Endothelial cell of umbilical vein (primary cell): ENCODE measurements at regions not wholly inside any gene's neighbourhood (a gene's known extent, or its start where the extent isn't known, plus 50 kb on each side); places are given as distances from the start of the nearest gene placed in this dataset.

Experiments used
- BruUV-seq: library from RNA; stranded (reverse); fragments of 400-500 nt; replicated peaks from 2 replicates; lab custom pipeline; 2021; lab: Mats Ljungman, UMichigan
- CTCF ChIA-PET: fragments of 300-600, 350-600 bp; sonication (Branson Sonifier 250); formaldehyde crosslinking; loops from one replicate; lab custom pipeline; 2021; ENCODE audit warnings: antibody characterized with exemption, inconsistent platforms; lab: Charles Lee
- POLR2A ChIA-PET: fragments of 300-600, 350-600 bp; sonication (Branson Sonifier 250); formaldehyde crosslinking; loops from one replicate; lab custom pipeline; 2021; ENCODE audit warnings: antibody characterized with exemption, inconsistent platforms; lab: Charles Lee
- DNase-seq: peaks from one replicate; pipeline ENCODE4 v3.0.0-alpha.2; 2011; ENCODE audit warnings: low read depth, low spot score
- FAIRE-seq: peaks from 2 replicates; lab custom pipeline; 2011; peaks lifted over from hg19 to GRCh38; lab: Jason Lieb, UNC
- H2AFZ ChIP-seq: 2 replicates; pipeline ENCODE4 v1.6.0; 2012; ENCODE audit warnings: low read depth, low read length, control low read depth, inconsistent platforms
- H3K27ac ChIP-seq: 2 replicates; pipeline ENCODE4 v1.5.1; 2011; ENCODE audit warnings: low read depth, mild to moderate bottlenecking, control low read depth, low read length, moderate library complexity; ENCODE audit not compliant: insufficient read depth
- H3K27me3 ChIP-seq, 2 experiments: 2 replicates each; pipeline versions ENCODE4 v1.6.0 to v1.6.1; 2011; ENCODE audit warnings: low read length in 2 of 2, mixed read lengths in 1 of 2; ENCODE audit not compliant: control insufficient read depth in 2 of 2, insufficient read depth in 2 of 2
- H3K36me3 ChIP-seq, 2 experiments: 2 replicates in 1 of 2; 3 replicates in 1 of 2; pipeline ENCODE4 v1.5.1; 2011; ENCODE audit warnings: low read length in 2 of 2, mild to moderate bottlenecking in 1 of 2, moderate library complexity in 1 of 2; ENCODE audit not compliant: control insufficient read depth in 2 of 2, insufficient read depth in 2 of 2; ENCODE audit errors: extremely low read depth in 1 of 2
- H3K4me1 ChIP-seq: 3 replicates; pipeline ENCODE4 v1.5.1; 2011; ENCODE audit warnings: mild to moderate bottlenecking, low read length; ENCODE audit not compliant: control insufficient read depth, insufficient read depth; ENCODE audit errors: extremely low read depth
- H3K4me2 ChIP-seq: 2 replicates; pipeline ENCODE4 v1.6.1; 2011; ENCODE audit warnings: low read length, control low read depth, mixed read lengths; ENCODE audit not compliant: insufficient read depth
- H3K4me3 ChIP-seq, 3 experiments: fragments of 200-600 bp in 1 of 3; sonication (generic), shearing (Covaris generic) in 1 of 3; replicated peaks in 1 of 3; 2 replicates each; pipeline ENCODE4 v1.5.1; 2011 to 2016; ENCODE audit warnings: control low read depth in 3 of 3, low read length in 3 of 3, mild to moderate bottlenecking in 2 of 3, inconsistent platforms in 1 of 3, low read depth in 1 of 3, moderate library complexity in 1 of 3; ENCODE audit not compliant: insufficient read depth in 1 of 3
- H3K79me2 ChIP-seq: 2 replicates; pipeline ENCODE4 v1.6.0; 2012; ENCODE audit warnings: low read length, inconsistent platforms; ENCODE audit not compliant: control insufficient read depth, insufficient read depth
- H3K9ac ChIP-seq: replicated peaks from 2 replicates; pipeline ENCODE3; 2011; ENCODE audit warnings: low read length, control low read depth; ENCODE audit not compliant: insufficient read depth; ENCODE audit errors: extremely low read depth
- H3K9me1 ChIP-seq: replicated peaks from 3 replicates; pipeline ENCODE4 v1.6.0; 2011; ENCODE audit warnings: mild to moderate bottlenecking, low read length; ENCODE audit not compliant: control insufficient read depth, insufficient read depth; ENCODE audit errors: extremely low read depth
- H3K9me3 ChIP-seq: replicated peaks from 2 replicates; pipeline ENCODE4 v1.5.1; 2012; ENCODE audit warnings: low read length, inconsistent platforms; ENCODE audit not compliant: control insufficient read depth, insufficient read depth
- H4K20me1 ChIP-seq: replicated peaks from 2 replicates; pipeline ENCODE3; 2011; ENCODE audit warnings: mild to moderate bottlenecking, low read length; ENCODE audit not compliant: control insufficient read depth, insufficient read depth; ENCODE audit errors: extremely low read depth
- EZH2 ChIP-seq: IDR thresholded peaks from 2 replicates; pipeline ENCODE4 v1.6.1; 2012; ENCODE audit warnings: borderline replicate concordance, low read depth, mild to moderate bottlenecking, moderate library complexity, low read length, inconsistent platforms; ENCODE audit not compliant: severe bottlenecking
- GATA2 ChIP-seq: IDR thresholded peaks from 2 replicates; pipeline ENCODE4 v1.7.0; 2011; ENCODE audit warnings: low read depth, mild to moderate bottlenecking, moderate library complexity, mixed read lengths, low read length; ENCODE audit not compliant: insufficient read length, insufficient read depth
- MYC ChIP-seq: IDR thresholded peaks from one replicate; pipeline ENCODE4 v1.6.1; 2011; ENCODE audit warnings: mild to moderate bottlenecking, low read depth, low read length
- POLR2A ChIP-seq: IDR thresholded peaks from 2 replicates; pipeline ENCODE4 v1.6.1; 2012; ENCODE audit warnings: low read depth, mild to moderate bottlenecking, control low read depth, low read length
- POLR2AphosphoS5 ChIP-seq: IDR thresholded peaks from 2 replicates; pipeline ENCODE4 v1.6.1; 2012; ENCODE audit warnings: low read depth, mild to moderate bottlenecking, control low read depth, low read length, moderate library complexity; ENCODE audit not compliant: insufficient read depth
- dilution Hi-C: fragments of 300-500 bp; cut with MboI; formaldehyde crosslinking; loops from one replicate; pipeline ENCODE4 v1.15.0; 2019; ENCODE audit warnings: low sequenced_read_pairs; ENCODE audit not compliant: extremely low pct_ligation_motif_present
- intact Hi-C: fragments of 100-400 bp; cut with micrococcal nuclease; formaldehyde crosslinking; loops from one replicate; pipeline ENCODE4 v1.10.0; 2022
- TF ChIP-seq, protein P1 (sequence below), 2 donors: IDR thresholded peaks; 1 replicate in 1 of 2; 2 replicates in 1 of 2; pipeline ENCODE4 v1.5.1; 2011; ENCODE audit warnings: low read length in 2 of 2, mild to moderate bottlenecking in 2 of 2, moderate library complexity in 2 of 2, control low read depth in 1 of 2, inconsistent platforms in 1 of 2, low read depth in 1 of 2; ENCODE audit not compliant: insufficient read depth in 1 of 2; ENCODE audit errors: extremely low read depth in 1 of 2
- TF ChIP-seq, protein P2 (sequence below): IDR thresholded peaks from 2 replicates; pipeline ENCODE4 v1.6.1; 2011; ENCODE audit not compliant: insufficient read depth, insufficient read length

- ChIA-PET CTCF (no interaction called here), POLR2A (no interaction called here)
- dilution Hi-C loops: no loop called here
- H3K9ac ChIP-seq: no peak overlapping the region
- no peak overlapping the region for H3K27ac ChIP-seq
- TF ChIP-seq POLR2A (no peak), EZH2 (no peak), MYC (no peak), GATA2 (no peak), POLR2AphosphoS5 (no peak)
- TF ChIP-seq, protein P1, sequence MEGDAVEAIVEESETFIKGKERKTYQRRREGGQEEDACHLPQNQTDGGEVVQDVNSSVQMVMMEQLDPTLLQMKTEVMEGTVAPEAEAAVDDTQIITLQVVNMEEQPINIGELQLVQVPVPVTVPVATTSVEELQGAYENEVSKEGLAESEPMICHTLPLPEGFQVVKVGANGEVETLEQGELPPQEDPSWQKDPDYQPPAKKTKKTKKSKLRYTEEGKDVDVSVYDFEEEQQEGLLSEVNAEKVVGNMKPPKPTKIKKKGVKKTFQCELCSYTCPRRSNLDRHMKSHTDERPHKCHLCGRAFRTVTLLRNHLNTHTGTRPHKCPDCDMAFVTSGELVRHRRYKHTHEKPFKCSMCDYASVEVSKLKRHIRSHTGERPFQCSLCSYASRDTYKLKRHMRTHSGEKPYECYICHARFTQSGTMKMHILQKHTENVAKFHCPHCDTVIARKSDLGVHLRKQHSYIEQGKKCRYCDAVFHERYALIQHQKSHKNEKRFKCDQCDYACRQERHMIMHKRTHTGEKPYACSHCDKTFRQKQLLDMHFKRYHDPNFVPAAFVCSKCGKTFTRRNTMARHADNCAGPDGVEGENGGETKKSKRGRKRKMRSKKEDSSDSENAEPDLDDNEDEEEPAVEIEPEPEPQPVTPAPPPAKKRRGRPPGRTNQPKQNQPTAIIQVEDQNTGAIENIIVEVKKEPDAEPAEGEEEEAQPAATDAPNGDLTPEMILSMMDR (IDR thresholded peaks at IDR 0.05; ENCODE audit: extremely low read depth in 1 of 2, insufficient read depth in 1 of 2, low read depth in 1 of 2, low read length in 2 of 2): no peak
- TF ChIP-seq, protein P2, sequence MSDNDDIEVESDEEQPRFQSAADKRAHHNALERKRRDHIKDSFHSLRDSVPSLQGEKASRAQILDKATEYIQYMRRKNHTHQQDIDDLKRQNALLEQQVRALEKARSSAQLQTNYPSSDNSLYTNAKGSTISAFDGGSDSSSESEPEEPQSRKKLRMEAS: no peak
- H4K20me1 ChIP-seq: no peaks in the 10 kb centered on the region
- H3K36me3 ChIP-seq: no peaks in the 10 kb centered on the region
- H3K27me3 ChIP-seq: no peaks in the 10 kb centered on the region
- no peak for FAIRE-seq
- no peaks in the 10 kb centered on the region for H3K4me1 ChIP-seq
- H3K79me2 ChIP-seq: no peaks in the 10 kb centered on the region
- no TSS peak for BruUV-seq
- intact Hi-C loops: no loop called here
- H2AFZ ChIP-seq: no peak overlapping the region
- no peaks in the 10 kb centered on the region for H3K9me3 ChIP-seq
- H3K4me2 ChIP-seq: no peak overlapping the region
- DNase-seq: no peak
- H3K9me1 ChIP-seq: no peaks in the 10 kb centered on the region
- no peak overlapping the region for H3K4me3 ChIP-seq
Measured at GRCh38 chr11:134786636-134787035, 374.6 kb upstream of the B3GAT1 start.
